ENCODE measurements at regions not wholly inside any gene's neighbourhood (a gene's known extent, or its start where the extent isn't known, plus 50 kb on each side); places are given as distances from the start of the nearest gene placed in this dataset.
"Not testable (repeated sequence)": the region's sequence is repeated elsewhere in the genome, so short reads cannot be mapped to it uniquely, and the experiment has no call there.

DNA sequence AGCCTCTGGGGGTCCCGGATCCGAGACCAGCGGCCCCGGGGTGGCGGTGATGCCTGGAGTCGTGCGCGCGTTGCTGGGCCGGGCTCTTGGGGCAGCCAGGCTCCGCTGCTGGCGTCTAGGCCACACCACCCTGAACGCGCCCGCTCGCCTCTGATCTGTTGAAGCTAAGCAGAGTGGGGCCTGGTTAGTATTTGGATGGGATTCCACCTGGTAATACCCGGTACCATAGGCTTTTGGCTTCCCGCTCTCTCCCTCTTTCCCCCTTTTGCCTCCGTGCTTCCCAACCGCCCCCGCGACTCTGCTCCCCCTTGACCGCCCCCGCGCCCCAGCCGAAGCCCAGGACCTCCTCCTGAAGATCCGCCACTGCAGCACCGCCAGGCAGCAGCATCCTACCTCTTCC lies 1383.5 kb upstream of the DEFB115 start:
- TF ChIP-seq, protein P1, sequence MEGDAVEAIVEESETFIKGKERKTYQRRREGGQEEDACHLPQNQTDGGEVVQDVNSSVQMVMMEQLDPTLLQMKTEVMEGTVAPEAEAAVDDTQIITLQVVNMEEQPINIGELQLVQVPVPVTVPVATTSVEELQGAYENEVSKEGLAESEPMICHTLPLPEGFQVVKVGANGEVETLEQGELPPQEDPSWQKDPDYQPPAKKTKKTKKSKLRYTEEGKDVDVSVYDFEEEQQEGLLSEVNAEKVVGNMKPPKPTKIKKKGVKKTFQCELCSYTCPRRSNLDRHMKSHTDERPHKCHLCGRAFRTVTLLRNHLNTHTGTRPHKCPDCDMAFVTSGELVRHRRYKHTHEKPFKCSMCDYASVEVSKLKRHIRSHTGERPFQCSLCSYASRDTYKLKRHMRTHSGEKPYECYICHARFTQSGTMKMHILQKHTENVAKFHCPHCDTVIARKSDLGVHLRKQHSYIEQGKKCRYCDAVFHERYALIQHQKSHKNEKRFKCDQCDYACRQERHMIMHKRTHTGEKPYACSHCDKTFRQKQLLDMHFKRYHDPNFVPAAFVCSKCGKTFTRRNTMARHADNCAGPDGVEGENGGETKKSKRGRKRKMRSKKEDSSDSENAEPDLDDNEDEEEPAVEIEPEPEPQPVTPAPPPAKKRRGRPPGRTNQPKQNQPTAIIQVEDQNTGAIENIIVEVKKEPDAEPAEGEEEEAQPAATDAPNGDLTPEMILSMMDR (IDR thresholded peaks at IDR 0.05; ENCODE audit: borderline replicate concordance, extremely low read depth, insufficient read depth), result no peak
- Histone ChIP-seq H3K27me3 (ENCODE audit: control insufficient read depth, insufficient read depth, low read length) (no peaks in the 10 kb centered on the region), H3K9me3 (ENCODE audit: control insufficient read depth in 2 of 3, insufficient read depth in 1 of 3, low read length in 3 of 3) (peaks cover 0 to 4% (median 0%) of the 10 kb centered on the region in 3 donors), H3K27ac (ENCODE audit: low read depth in 2 of 2, low read length in 2 of 2) (no peak overlapping the region), H3K4me3 (ENCODE audit: low read length in 3 of 3) (no peak overlapping the region), H3K36me3 (ENCODE audit: control insufficient read depth in 2 of 3, insufficient read depth in 3 of 3, low read length in 3 of 3) (no peaks in the 10 kb centered on the region), H3K9ac (ENCODE audit: low read length in 3 of 3) (no peak overlapping the region), H3K4me1 (ENCODE audit: control insufficient read depth in 2 of 3, insufficient read depth in 2 of 3, low read depth in 1 of 3, low read length in 3 of 3) (no peaks in the 10 kb centered on the region)
- FAIRE-seq (no peak), DNase-seq (peak in 4 of 5 donors; percentile 10 to 90 (median 55))
- intact Hi-C loops (cut with DNase I), result no loop called here

DNA sequence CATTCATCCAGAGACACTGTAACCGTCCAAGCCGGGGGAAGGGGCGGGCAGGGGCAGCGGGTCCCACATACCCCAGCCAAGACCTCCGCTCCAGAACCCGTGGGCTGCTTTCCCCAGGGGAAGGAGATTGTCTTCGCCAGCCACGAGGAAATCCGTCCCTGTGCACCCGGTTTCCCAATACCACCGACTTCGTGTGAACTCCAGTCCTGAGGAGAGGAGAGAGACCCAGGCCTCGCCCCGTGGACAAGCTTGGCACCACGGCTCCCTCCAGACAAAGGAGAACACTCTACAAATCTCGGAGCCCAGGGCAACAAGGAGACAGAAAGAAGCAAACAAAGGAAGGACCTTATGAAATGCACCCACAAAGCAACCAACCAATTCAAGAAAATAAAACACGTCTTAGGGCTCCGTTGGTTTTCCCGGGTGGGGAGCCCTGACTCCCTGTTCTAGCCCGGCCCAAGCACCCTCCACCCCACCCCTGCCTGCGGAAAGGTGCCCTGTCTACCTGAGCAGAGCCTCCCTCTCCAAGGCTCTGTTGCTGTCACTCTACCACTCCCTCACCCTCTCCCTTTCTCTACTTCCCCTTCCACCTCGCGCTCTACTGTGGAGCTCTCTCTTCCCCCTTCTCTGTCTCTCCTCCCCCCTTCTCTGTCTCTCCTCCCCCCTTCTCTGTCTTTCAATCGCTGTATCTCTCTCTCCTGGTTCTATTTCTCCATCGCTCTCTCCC lies 1382.8 kb upstream of the DEFB115 start:
- Histone ChIP-seq H3K36me3 (ENCODE audit: control insufficient read depth in 2 of 3, insufficient read depth in 3 of 3, low read length in 3 of 3) (no peaks in the 10 kb centered on the region), H3K9ac (ENCODE audit: low read length in 3 of 3) (no peak overlapping the region), H3K9me3 (ENCODE audit: control insufficient read depth in 2 of 3, insufficient read depth in 1 of 3, low read length in 3 of 3) (peaks cover 0 to 4% (median 0%) of the 10 kb centered on the region in 3 donors), H3K27me3 (ENCODE audit: control insufficient read depth, insufficient read depth, low read length) (no peaks in the 10 kb centered on the region), H3K27ac (ENCODE audit: low read depth in 2 of 2, low read length in 2 of 2) (no peak overlapping the region), H3K4me3 (ENCODE audit: low read length in 3 of 3) (no peak overlapping the region), H3K4me1 (ENCODE audit: control insufficient read depth in 2 of 3, insufficient read depth in 2 of 3, low read depth in 1 of 3, low read length in 3 of 3) (no peaks in the 10 kb centered on the region)
- TF ChIP-seq, protein P1 (IDR thresholded peaks at IDR 0.05; ENCODE audit: borderline replicate concordance, extremely low read depth, insufficient read depth), result no peak
- DNase-seq (peak in 2 of 5 donors; percentile 27 to 45), FAIRE-seq (no peak)
- intact Hi-C loops (cut with DNase I), result no loop called here

DNA sequence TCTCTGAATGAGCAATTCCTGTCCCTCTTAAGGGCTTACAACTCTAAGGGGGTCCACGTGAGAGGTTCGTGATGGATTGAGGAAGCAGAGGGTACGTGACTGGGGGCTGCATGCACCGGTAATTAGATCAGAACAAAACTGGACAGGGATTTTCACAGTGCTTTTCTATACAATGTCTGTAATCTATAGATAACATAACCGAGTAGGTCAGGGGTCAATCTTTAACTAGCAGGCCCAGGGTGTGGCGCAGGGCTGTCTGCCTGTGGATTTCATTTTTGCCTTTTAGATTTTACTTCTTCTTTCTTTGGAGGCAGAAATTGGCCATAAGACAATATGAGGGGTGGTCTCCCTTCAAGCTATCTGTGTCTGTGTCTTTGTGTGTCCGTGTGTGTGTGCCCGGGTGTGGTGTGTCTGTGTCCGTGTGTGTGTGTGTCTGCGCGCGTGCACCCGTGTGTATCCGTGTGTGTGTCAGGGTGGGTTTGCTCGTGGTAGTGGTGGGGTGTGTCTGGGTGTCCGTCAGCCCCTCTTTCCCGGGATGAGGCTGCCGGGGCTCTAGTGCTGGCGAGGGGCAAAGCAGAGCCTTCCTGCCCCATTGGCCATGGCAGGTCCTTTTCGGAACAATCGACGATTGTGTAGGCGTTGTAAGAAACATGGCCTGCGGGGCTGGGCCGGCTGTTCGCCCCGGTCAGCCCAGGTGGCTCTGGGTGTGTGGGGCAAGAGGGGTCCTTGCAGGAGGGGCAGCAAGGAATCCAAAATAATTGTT lies 1382.0 kb upstream of the DEFB115 start:
- peak in 1 of 5 donors; percentile 77 for DNase-seq
- H3K4me1 ChIP-seq (ENCODE audit: control insufficient read depth in 2 of 3, insufficient read depth in 2 of 3, low read depth in 1 of 3, low read length in 3 of 3); H3K27ac ChIP-seq (ENCODE audit: low read depth in 2 of 2, low read length in 2 of 2); FAIRE-seq; H3K9ac ChIP-seq (ENCODE audit: low read length in 3 of 3); H3K9me3 ChIP-seq (ENCODE audit: control insufficient read depth in 2 of 3, insufficient read depth in 1 of 3, low read length in 3 of 3); H3K27me3 ChIP-seq (ENCODE audit: control insufficient read depth, insufficient read depth, low read length); intact Hi-C loops (cut with DNase I); H3K4me3 ChIP-seq (ENCODE audit: low read length in 3 of 3); H3K36me3 ChIP-seq (ENCODE audit: control insufficient read depth in 2 of 3, insufficient read depth in 3 of 3, low read length in 3 of 3): not testable (repeated sequence)

DNA sequence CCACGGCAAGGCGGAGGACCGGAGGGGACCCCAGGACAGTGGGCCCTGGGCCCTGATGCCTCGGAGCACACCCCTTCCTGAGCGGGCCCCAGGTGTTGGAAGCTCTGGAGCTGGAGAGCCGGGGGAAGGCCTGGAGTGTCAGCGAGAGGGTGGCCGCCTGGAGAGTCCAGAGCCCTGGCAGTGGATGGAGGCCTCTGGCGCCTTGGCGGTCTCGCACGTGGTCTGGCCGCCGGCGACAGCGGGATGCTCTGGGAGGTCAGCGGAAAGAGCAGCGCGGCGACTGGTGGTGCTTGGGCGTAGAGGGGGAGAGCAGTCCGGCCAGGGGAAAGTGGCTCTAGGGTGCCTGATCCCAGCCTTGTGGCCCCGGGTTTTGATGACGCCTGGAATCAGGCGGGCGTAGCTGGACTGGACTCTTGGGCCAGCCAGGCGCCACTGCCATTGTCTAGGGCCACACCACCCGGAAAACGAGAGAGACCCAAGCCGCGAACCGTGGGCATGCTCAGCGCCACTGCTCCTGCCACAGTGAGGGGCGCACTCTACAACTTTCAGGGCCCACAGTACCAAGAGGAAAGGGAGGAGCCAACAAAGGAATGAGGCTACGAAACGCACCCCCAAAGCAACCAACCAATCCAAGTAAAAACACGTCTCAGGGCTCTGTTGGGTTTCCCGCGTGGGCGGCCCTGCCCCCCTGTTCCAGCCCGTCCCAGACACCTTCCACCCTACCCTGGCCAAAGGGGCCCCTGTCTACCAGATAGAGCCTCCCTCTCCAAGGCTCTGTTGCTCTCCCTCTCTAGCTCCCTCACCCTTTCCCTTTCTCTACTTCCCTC lies 1381.2 kb upstream of the DEFB115 start:
- H3K4me1 ChIP-seq (ENCODE audit: control insufficient read depth in 2 of 3, insufficient read depth in 2 of 3, low read depth in 1 of 3, low read length in 3 of 3); H3K4me3 ChIP-seq (ENCODE audit: low read length in 3 of 3); intact Hi-C loops (cut with DNase I); H3K27ac ChIP-seq (ENCODE audit: low read depth in 2 of 2, low read length in 2 of 2); H3K36me3 ChIP-seq (ENCODE audit: control insufficient read depth in 2 of 3, insufficient read depth in 3 of 3, low read length in 3 of 3); FAIRE-seq; H3K9ac ChIP-seq (ENCODE audit: low read length in 3 of 3); H3K27me3 ChIP-seq (ENCODE audit: control insufficient read depth, insufficient read depth, low read length); H3K9me3 ChIP-seq (ENCODE audit: control insufficient read depth in 2 of 3, insufficient read depth in 1 of 3, low read length in 3 of 3): not testable (repeated sequence)
- peak in 2 of 5 donors; percentile 30 to 79 for DNase-seq

All from kidney (tissue), 13 donors.